ENCODE measurements at regions not wholly inside any gene's neighbourhood (a gene's known extent, or its start where the extent isn't known, plus 50 kb on each side); places are given as distances from the start of the nearest gene placed in this dataset.

DNA sequence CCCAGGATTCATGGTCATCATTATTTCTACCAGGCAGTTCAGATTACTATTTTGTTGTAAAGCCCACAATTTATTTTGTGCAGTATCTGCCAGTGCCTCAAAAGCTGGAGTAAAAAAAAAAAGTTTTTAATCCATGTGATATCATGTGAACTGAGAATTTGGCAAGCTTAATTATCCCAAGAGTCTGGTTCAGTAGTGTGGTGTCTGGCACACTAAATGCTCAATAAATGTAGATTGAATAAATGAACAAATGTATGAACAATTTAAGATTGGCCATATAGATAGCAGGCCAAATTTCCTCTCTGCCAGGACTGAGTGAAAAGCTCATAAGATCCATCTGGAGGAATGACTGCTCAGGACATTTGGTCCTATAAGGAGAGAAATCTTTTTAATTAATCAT is 533.0 kb downstream of the TLE1 start:
- H3K27me3 Mint-ChIP-seq = peaks cover 15% of the 10 kb centered on the region
- no peak overlapping the region for H3K27ac Mint-ChIP-seq
- no peaks in the 10 kb centered on the region for H3K4me1 Mint-ChIP-seq
- no peaks in the 10 kb centered on the region for H3K9me3 Mint-ChIP-seq
- H3K36me3 Mint-ChIP-seq = no peaks in the 10 kb centered on the region
- no peak for ATAC-seq
- H3K4me3 Mint-ChIP-seq = no peak overlapping the region

DNA sequence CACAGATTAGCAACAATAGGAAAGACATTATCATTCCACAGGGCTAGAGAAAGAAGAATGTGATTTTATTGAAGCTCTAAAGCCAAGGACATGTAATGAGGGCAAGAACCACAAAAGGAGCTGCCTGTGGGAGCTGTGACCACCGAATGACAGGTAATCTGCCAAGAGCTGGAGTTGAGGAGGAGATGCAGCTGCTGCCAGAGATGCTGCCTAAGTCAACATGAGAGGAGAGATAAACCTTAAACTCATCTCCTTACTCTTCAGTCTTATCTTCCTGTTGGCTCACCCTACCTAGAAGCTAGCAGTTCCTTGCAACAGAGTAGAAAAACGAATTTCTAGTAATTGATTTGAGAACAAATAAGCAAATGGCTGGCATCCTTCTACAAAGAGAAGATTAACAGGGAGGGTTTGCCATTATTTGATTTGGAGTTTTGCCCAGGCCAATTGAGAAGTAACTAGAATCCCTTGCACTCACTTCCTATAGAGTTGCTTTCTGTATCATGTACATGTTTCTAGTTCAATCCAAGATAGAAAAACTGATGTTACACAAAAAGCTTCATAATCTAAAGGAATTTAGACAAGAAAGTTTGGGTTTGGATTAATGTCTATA is 539.2 kb downstream of the TLE1 start:
- Mint-ChIP-seq H3K36me3 (no peaks in the 10 kb centered on the region), H3K4me3 (no peak overlapping the region), H3K27ac (no peak overlapping the region), H3K9me3 (peaks cover 6% of the 10 kb centered on the region), H3K4me1 (no peaks in the 10 kb centered on the region), H3K27me3 (no peaks in the 10 kb centered on the region)
- ATAC-seq = no peak

DNA sequence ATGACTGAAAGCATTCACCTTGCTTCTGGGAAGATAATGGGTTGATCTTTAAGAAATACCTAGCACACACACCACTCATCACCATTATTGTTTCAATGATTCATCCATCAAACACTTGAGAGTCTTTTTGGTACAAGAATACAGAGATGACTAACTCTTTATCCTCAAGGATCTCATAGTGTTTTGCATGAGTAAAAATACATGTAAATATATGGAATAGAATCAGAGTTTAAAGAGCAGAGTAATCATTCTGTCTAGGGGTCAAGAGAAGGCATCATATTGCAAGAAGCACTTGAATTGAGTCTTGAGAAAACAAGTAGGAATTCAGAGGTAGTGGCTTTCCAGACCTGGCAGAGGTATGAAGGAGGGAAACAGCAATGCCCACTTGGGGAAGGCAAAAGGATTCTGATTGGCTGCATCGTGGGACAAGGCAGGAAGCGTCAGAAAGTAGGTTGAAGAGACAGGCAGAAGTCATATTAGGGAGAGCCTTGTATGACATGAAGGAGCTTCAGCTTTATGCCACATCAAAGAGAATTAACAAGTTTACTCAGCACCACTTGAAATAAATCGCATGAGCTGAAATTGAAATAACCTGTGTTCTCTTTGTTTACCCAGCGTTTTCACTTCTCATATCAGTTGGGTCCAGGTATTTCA is 542.5 kb downstream of the TLE1 start:
- Mint-ChIP-seq H3K27ac (no peak overlapping the region), H3K36me3 (no peaks in the 10 kb centered on the region), H3K9me3 (peaks cover 6% of the 10 kb centered on the region), H3K27me3 (no peaks in the 10 kb centered on the region), H3K4me3 (no peak overlapping the region), H3K4me1 (no peaks in the 10 kb centered on the region)
- no peak for ATAC-seq

DNA sequence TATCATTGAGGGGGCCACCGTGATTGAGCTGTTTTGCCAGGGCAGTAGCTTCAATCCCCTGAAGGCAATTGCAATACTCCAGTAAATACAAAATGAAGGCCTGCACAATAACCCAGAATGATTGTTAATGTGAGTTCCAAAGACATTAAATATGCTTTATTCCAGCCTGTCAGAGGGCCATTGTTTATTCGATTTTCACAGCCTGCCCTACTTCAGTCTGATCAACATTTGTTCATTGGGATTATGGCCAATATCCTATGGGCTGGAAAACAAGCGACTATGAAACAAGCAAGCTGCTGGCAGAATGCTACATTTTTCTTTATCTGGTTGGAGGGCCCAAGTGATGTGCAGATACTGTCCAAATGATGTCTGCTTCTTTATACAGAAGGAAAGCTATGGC is 543.1 kb downstream of the TLE1 start:
- peaks cover 6% of the 10 kb centered on the region for H3K9me3 Mint-ChIP-seq
- ATAC-seq = no peak
- H3K4me3 Mint-ChIP-seq = no peak overlapping the region
- H3K4me1 Mint-ChIP-seq = no peaks in the 10 kb centered on the region
- no peaks in the 10 kb centered on the region for H3K27me3 Mint-ChIP-seq
- no peak overlapping the region for H3K27ac Mint-ChIP-seq
- no peaks in the 10 kb centered on the region for H3K36me3 Mint-ChIP-seq

DNA sequence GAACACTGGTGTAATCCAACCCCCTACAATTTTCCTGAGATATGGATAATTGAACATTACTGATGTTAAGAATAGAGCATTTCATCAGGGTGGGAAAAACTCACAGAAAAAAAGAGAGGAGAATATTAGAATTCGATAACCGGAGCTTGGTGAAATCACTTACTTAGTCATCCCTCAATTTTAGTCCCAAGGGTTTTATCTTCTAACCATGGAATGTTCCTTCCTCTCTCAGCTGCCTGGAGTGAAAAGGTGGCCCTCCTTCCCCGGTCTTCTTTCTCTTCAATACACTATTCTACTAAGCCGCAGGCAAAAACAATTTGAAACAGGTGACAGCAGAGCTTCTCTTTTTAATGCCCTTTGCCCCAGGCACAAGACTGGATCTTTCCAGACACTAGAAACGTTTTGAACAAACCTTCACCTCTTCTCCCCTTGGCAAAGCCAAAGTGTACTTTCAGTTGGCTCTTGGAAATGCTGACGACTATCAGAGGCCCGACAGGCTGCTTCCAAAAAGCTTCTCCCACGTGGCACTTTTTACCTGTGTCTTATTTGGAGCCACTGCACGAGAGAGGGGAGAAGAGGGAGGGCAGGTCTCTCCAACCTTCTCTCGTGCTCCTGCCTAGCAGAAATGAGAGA is 543.9 kb downstream of the TLE1 start:
- no peaks in the 10 kb centered on the region for H3K4me1 Mint-ChIP-seq
- H3K27ac Mint-ChIP-seq = no peak overlapping the region
- no peak overlapping the region for H3K4me3 Mint-ChIP-seq
- H3K9me3 Mint-ChIP-seq = peaks cover 6% of the 10 kb centered on the region
- ATAC-seq = no peak
- H3K27me3 Mint-ChIP-seq = no peaks in the 10 kb centered on the region
- no peaks in the 10 kb centered on the region for H3K36me3 Mint-ChIP-seq

DNA sequence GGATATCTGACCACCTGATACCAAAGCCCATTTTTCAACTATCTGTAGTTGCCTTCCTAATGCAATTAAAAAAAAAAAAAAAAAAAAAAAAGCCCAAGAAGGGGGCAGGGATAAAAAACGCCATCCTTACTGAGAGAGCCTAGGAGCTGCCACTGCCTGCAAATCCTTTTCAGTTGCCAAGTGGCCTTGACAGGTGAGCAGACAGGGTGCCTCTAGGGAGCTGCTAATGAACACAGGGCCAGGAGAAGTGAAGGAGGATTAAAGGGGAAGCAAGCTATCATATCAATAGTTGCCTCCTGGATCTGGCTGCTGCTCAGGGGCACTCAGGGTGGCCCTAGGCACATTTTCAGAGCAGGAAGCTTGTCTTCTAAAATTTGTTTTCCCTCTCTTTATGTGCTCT is 547.4 kb downstream of the TLE1 start:
- no peak for ATAC-seq
- Mint-ChIP-seq H3K36me3 (no peaks in the 10 kb centered on the region), H3K27ac (no peak overlapping the region), H3K9me3 (no peaks in the 10 kb centered on the region), H3K4me3 (no peak overlapping the region), H3K4me1 (no peaks in the 10 kb centered on the region), H3K27me3 (no peaks in the 10 kb centered on the region)

DNA sequence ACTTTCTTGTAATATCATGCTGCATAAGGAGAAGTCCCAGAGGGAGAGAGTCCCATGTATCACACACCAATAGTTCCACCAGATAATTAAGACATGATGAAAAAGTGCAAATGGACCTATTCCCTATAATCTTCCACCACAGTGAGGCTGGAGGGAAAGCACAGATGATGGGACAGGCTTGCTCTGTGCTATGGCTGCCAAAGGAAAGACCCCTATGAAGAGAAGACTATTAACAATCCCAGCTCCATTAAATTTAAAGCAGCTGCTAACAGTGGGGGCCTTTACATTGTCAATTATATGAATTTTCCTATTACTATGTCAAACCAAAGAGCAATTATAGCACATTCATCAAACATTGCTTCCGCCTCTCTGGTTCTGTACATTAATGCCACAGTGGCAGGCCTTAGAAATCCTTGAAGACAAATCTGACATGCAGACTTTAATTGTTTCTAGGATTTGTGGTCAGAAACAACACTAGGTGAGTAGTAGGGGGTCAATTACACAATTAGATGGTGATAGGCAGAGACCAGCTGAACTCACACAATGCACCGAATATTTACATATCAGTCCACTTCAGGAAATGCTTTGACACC is 551.3 kb downstream of the TLE1 start:
- H3K36me3 Mint-ChIP-seq = no peaks in the 10 kb centered on the region
- H3K9me3 Mint-ChIP-seq = no peaks in the 10 kb centered on the region
- H3K27ac Mint-ChIP-seq = no peak overlapping the region
- no peak for ATAC-seq
- H3K27me3 Mint-ChIP-seq = no peaks in the 10 kb centered on the region
- no peak overlapping the region for H3K4me3 Mint-ChIP-seq
- H3K4me1 Mint-ChIP-seq = no peaks in the 10 kb centered on the region

DNA sequence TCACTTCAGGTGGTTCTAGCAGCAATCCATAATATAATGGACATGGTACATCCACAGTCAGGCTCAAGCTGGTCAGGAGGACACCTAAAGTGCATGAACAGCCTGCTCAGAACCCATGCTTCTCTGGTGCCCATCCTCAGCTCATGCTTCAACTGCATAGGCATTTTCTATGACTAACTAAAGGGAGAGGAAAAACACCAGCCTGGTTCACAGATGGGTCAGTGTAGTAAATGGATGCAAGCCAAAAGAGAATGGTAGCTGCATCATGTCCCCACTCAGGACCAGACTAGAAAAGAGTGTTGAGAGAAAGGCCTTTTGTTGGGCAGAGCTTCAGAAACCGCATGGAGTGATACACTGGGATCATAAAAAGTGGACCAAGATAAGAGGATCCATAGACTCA is 556.6 kb downstream of the TLE1 start:
- no peak for ATAC-seq
- H3K4me3 Mint-ChIP-seq = no peak overlapping the region
- H3K27me3 Mint-ChIP-seq = no peaks in the 10 kb centered on the region
- H3K4me1 Mint-ChIP-seq = no peaks in the 10 kb centered on the region
- H3K27ac Mint-ChIP-seq = no peak overlapping the region
- no peaks in the 10 kb centered on the region for H3K9me3 Mint-ChIP-seq
- H3K36me3 Mint-ChIP-seq = no peaks in the 10 kb centered on the region

DNA sequence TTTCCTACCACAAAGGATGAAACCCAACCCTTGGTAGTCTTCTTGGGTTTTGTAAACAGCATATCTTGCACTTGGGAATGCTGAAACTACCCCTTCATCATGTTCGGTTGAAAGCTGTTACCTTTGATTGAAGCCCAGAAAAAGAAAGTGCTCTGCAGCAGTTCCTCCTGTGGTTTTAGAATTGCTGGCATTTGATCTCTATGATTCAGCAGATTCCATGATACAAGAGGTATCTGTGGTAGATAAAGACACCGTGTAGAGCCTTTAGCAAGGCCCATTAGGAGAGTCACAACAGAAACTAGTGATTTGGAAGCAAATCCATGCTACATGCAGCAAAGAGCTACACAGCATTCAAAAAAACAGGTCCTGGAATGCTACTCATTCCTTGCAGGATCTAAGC is 557.0 kb downstream of the TLE1 start:
- no peak overlapping the region for H3K27ac Mint-ChIP-seq
- H3K4me1 Mint-ChIP-seq = no peaks in the 10 kb centered on the region
- no peaks in the 10 kb centered on the region for H3K27me3 Mint-ChIP-seq
- no peaks in the 10 kb centered on the region for H3K36me3 Mint-ChIP-seq
- no peak for ATAC-seq
- no peak overlapping the region for H3K4me3 Mint-ChIP-seq
- H3K9me3 Mint-ChIP-seq = no peaks in the 10 kb centered on the region

DNA sequence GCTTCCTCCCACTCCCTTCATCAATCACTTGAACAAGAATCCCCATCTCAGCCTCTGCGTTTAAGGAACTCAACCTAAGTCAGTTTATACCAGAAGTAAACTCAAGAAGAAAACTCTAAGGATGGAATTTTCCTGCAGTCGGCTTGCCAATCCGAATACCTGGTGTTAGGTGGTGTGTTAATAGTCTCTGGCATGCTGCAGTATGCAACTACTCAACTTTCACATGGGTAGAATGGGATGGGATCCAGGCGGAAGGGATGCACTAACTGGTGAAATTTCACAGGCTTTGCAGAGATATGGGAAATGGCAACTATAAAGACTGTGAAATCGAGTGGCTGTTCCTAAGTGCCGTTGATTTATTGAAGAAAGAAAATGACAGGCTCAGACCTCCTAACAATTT is 560.6 kb downstream of the TLE1 start:
- peaks cover 12% of the 10 kb centered on the region for H3K4me1 Mint-ChIP-seq
- ATAC-seq = no peak
- H3K27me3 Mint-ChIP-seq = no peaks in the 10 kb centered on the region
- H3K4me3 Mint-ChIP-seq = no peak overlapping the region
- H3K36me3 Mint-ChIP-seq = no peaks in the 10 kb centered on the region
- H3K9me3 Mint-ChIP-seq = no peaks in the 10 kb centered on the region
- H3K27ac Mint-ChIP-seq = no peak overlapping the region

DNA sequence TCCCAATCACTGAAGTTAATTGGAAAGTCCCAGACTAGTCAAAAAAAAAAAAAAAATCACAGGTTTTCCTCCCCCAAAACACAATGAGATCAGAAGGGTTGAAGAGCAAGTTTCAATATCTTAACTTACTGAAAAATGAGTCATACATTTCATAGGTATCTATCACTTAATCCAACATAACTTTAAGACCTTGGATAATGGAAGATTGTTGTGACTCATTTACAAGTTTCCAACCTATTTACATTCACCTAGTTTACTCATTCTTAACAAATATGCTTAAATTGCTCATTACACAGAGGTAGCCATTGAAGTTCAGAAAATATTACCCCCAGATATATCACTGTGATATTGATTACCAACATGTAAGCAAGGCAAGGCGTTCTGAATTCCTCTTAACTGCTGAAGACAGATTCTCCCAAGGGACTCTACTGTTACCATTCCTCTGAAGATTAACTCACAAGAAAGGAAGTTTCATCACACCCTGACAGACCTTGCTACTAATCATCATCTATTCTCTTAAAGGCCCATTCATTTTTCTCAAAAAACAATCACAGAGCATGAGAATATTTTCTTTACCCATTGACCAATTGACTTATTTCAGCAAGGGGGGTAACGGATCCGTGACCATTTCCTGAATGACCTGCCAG is 563.8 kb downstream of the TLE1 start:
- no peak for ATAC-seq
- Mint-ChIP-seq H3K27ac (no peak overlapping the region), H3K36me3 (no peaks in the 10 kb centered on the region), H3K9me3 (no peaks in the 10 kb centered on the region), H3K27me3 (no peaks in the 10 kb centered on the region), H3K4me3 (no peak overlapping the region), H3K4me1 (peaks cover 12% of the 10 kb centered on the region)

DNA sequence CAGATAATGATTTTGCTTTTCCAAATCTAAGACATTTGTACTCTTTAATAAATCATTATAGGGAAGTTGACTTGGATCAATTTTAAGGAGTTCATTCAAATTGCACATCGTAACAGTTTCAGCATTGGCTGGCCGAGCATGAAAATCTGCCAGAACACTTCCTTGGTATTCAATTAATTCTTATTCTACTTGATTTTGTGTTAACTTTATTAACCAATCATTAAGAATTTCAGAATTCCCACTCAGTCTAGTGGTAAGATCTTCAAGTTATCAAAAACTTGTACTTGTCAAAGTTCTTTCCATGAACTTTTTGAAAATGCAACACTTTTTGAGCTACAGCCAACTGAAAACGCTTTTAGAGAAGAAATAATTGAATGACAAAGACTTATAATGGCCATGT is 565.8 kb downstream of the TLE1 start:
- no peak overlapping the region for H3K27ac Mint-ChIP-seq
- H3K4me1 Mint-ChIP-seq = peaks cover 12% of the 10 kb centered on the region
- H3K27me3 Mint-ChIP-seq = no peaks in the 10 kb centered on the region
- no peak for ATAC-seq
- no peaks in the 10 kb centered on the region for H3K9me3 Mint-ChIP-seq
- H3K4me3 Mint-ChIP-seq = no peak overlapping the region
- no peaks in the 10 kb centered on the region for H3K36me3 Mint-ChIP-seq

DNA sequence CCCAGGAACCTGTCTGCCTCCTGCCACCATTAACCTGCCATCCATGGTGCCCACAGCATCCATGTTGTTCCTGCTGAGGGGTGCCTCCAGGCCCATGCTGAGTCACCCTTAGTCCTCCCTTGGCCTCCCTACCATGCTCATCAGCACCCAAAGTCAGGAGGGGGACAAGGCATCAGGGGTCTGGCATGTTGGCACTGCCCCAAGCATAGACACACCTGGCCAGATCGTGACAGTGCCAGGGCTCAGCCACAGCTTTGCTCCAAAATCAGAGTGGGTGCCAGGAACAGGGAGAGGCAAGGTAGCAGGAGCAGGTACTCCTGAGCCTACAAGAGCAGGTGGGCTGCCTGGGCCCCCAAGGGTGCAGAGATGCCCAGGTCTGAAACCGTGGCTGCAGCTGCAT is 566.6 kb downstream of the TLE1 start:
- no peaks in the 10 kb centered on the region for H3K9me3 Mint-ChIP-seq
- peaks cover 12% of the 10 kb centered on the region for H3K4me1 Mint-ChIP-seq
- H3K36me3 Mint-ChIP-seq = no peaks in the 10 kb centered on the region

DNA sequence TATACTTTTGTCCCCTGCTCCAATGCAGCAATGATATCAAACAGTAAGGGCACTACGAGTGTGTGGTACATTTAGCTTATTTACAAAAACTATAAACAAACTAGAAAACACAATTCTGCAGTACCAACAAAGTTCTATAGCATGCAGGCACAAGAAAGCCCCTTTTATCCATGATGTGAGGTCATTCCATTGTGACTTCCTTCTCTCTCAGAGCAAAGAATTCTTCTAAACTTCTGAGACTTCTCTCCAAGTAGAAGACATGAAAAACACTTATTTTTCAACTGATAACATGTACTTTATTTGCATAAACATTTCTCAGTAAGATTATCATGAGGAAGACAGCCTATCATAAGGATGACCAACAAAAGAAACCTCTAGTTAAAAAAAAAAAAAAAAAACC is 569.8 kb downstream of the TLE1 start:
- Mint-ChIP-seq H3K36me3 (no peaks in the 10 kb centered on the region), H3K4me1 (no peaks in the 10 kb centered on the region), H3K4me3 (no peak overlapping the region), H3K27ac (no peak overlapping the region), H3K27me3 (peaks cover 9% of the 10 kb centered on the region), H3K9me3 (no peaks in the 10 kb centered on the region)
- no peak for ATAC-seq

More for the DNA sequence above, 566.6 kb downstream of the TLE1 start:
- ATAC-seq = peak; percentile 56
- H3K4me3 Mint-ChIP-seq = no peak overlapping the region
- H3K27ac Mint-ChIP-seq = no peak overlapping the region
- peaks cover 4% of the 10 kb centered on the region for H3K27me3 Mint-ChIP-seq

DNA sequence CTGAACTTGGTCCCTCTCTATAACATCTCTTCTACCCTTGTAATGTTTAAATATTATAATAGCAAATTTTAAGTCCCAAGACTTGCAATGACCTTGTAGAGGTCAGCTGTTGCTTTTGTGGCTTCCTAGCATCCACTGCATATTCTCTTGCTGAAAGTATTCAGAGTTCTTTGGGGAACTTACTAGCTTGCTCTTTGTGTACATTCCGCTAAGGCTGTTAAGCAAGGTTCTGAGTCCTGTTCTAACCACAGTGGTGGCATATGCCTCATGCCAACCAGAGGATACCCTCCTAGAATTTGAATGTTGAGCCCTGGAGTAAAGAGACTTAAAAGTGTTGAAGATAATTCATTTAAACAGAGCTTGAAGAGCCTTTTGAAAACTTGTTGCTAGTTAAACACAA is 570.9 kb downstream of the TLE1 start:
- Mint-ChIP-seq H3K27me3 (peaks cover 9% of the 10 kb centered on the region), H3K4me3 (no peak overlapping the region), H3K36me3 (no peaks in the 10 kb centered on the region), H3K4me1 (peaks cover 5% of the 10 kb centered on the region), H3K9me3 (no peaks in the 10 kb centered on the region), H3K27ac (no peak overlapping the region)
- no peak for ATAC-seq
